GM19467 (cell line): ENCODE measurements at regions not wholly inside any gene's neighbourhood (a gene's known extent, or its start where the extent isn't known, plus 50 kb on each side); places are given as distances from the start of the nearest gene placed in this dataset.

Experiments
- ATAC-seq: cut with Tn5 transposase; IDR thresholded peaks from one replicate; pipeline ENCODE4 v1.9.1; 2021; ENCODE audit warnings: mild to moderate bottlenecking, moderate library complexity; ENCODE audit not compliant: unreplicated experiment

GRCh38 chr11:91188484-91188883 is 965.6 kb upstream of the CHORDC1 start:
- ATAC-seq, result no peak

- no peak for ATAC-seq
These were observed 964.5 kb upstream of the CHORDC1 start for GRCh38 chr11:91187314-91187713.

GRCh38 chr11:91178366-91178765 is 955.5 kb upstream of the CHORDC1 start:
- no peak for ATAC-seq

GRCh38 chr11:91174734-91175133 is 951.9 kb upstream of the CHORDC1 start:
- no peak for ATAC-seq

GRCh38 chr11:91174193-91174592 is 951.3 kb upstream of the CHORDC1 start:
- ATAC-seq, result no peak

- no peak for ATAC-seq
These were observed 950.9 kb upstream of the CHORDC1 start for GRCh38 chr11:91173701-91174100.

GRCh38 chr11:91170711-91171110 is 947.9 kb upstream of the CHORDC1 start:
- ATAC-seq, result no peak

- ATAC-seq, result no peak
These were observed 941.6 kb upstream of the CHORDC1 start for GRCh38 chr11:91164452-91164822.

- ATAC-seq, result no peak
These were observed 941.0 kb upstream of the CHORDC1 start for GRCh38 chr11:91163619-91164451.

GRCh38 chr11:91160661-91161060 is 937.8 kb upstream of the CHORDC1 start:
- ATAC-seq, result no peak

GRCh38 chr11:91158891-91159537 is 936.2 kb upstream of the CHORDC1 start:
- no peak for ATAC-seq

- ATAC-seq, result no peak
These were observed 935.4 kb upstream of the CHORDC1 start for GRCh38 chr11:91158297-91158696.

- ATAC-seq, result no peak
These were observed 933.2 kb upstream of the CHORDC1 start for GRCh38 chr11:91156041-91156440.

- no peak for ATAC-seq
These were observed 925.0 kb upstream of the CHORDC1 start for GRCh38 chr11:91147885-91148284.

- ATAC-seq, result no peak
These were observed 918.8 kb upstream of the CHORDC1 start for GRCh38 chr11:91141655-91142054.

- ATAC-seq, result no peak
These were observed 913.8 kb upstream of the CHORDC1 start for GRCh38 chr11:91136631-91137030.

GRCh38 chr11:91133361-91133760 is 910.5 kb upstream of the CHORDC1 start:
- ATAC-seq, result no peak

GRCh38 chr11:91129596-91129995 is 906.7 kb upstream of the CHORDC1 start:
- ATAC-seq, result no peak

- ATAC-seq, result no peak
These were observed 901.5 kb upstream of the CHORDC1 start for GRCh38 chr11:91124363-91124762.

GRCh38 chr11:91115116-91115515 is 892.3 kb upstream of the CHORDC1 start:
- ATAC-seq, result no peak

- ATAC-seq, result no peak
These were observed 881.4 kb upstream of the CHORDC1 start for GRCh38 chr11:91104237-91104636.

- no peak for ATAC-seq
These were observed 877.6 kb upstream of the CHORDC1 start for GRCh38 chr11:91100427-91100826.
